ENCODE measurements at regions not wholly inside any gene's neighbourhood (a gene's known extent, or its start where the extent isn't known, plus 50 kb on each side); places are given as distances from the start of the nearest gene placed in this dataset.

DNA sequence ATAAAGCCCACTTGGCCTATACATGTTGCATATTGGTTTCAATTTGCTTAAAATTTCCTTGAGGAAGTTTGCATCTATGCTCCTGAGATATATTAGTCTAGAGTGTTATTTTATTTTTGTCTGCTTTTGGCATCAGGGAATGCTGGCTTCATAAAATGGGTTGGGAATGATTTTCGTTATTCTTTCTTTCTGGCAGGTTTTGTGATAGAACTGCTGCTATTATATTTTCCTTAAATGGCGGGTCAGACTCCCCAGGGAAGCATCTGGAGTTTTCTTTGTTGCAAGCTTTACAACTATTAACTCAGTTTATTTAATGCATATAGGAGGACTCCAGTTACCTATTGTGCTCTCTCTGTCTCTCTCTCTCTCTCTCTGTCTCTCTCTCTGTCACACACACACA is 82.0 kb upstream of the WDR17 start:
- TF ChIP-seq, protein P1, sequence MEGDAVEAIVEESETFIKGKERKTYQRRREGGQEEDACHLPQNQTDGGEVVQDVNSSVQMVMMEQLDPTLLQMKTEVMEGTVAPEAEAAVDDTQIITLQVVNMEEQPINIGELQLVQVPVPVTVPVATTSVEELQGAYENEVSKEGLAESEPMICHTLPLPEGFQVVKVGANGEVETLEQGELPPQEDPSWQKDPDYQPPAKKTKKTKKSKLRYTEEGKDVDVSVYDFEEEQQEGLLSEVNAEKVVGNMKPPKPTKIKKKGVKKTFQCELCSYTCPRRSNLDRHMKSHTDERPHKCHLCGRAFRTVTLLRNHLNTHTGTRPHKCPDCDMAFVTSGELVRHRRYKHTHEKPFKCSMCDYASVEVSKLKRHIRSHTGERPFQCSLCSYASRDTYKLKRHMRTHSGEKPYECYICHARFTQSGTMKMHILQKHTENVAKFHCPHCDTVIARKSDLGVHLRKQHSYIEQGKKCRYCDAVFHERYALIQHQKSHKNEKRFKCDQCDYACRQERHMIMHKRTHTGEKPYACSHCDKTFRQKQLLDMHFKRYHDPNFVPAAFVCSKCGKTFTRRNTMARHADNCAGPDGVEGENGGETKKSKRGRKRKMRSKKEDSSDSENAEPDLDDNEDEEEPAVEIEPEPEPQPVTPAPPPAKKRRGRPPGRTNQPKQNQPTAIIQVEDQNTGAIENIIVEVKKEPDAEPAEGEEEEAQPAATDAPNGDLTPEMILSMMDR (IDR thresholded peaks at IDR 0.05), result no peak
- no peak for ATAC-seq
- no peaks in the 10 kb centered on the region for H3K9me3 ChIP-seq

GRCh38 chr4:175986668-175987067 is 79.0 kb upstream of the WDR17 start:
- no peak for DNase-seq
- no peak overlapping the region for H3K4me3 ChIP-seq
- TF ChIP-seq, protein P1 (IDR thresholded peaks at IDR 0.05), result no peak
- H3K4me1 ChIP-seq, result no peaks in the 10 kb centered on the region
- intact Hi-C loops (cut with DNase I), result no loop called here
- no peaks in the 10 kb centered on the region for H3K36me3 ChIP-seq
- ATAC-seq, result no peak
- no peak overlapping the region for H3K27ac ChIP-seq
- no peaks in the 10 kb centered on the region for H3K9me3 ChIP-seq
- no peaks in the 10 kb centered on the region for H3K27me3 ChIP-seq (ENCODE audit: low read depth)

More for the DNA sequence above, 82.0 kb upstream of the WDR17 start:
- DNase-seq, result no peak
- Histone ChIP-seq H3K27me3 (ENCODE audit: low read depth) (no peaks in the 10 kb centered on the region), H3K4me1 (no peaks in the 10 kb centered on the region), H3K36me3 (no peaks in the 10 kb centered on the region), H3K4me3 (no peak overlapping the region), H3K27ac (no peak overlapping the region)
- intact Hi-C loops (cut with DNase I), result no loop called here

GRCh38 chr4:175988511-175988910 is 77.1 kb upstream of the WDR17 start:
- ATAC-seq, result no peak
- Histone ChIP-seq H3K36me3 (no peaks in the 10 kb centered on the region), H3K4me1 (no peaks in the 10 kb centered on the region), H3K27me3 (ENCODE audit: low read depth) (no peaks in the 10 kb centered on the region), H3K4me3 (no peak overlapping the region), H3K27ac (no peak overlapping the region), H3K9me3 (no peaks in the 10 kb centered on the region)
- no peak for DNase-seq
- intact Hi-C loops (cut with DNase I), result no loop called here
- TF ChIP-seq, protein P1 (IDR thresholded peaks at IDR 0.05), result no peak

GRCh38 chr4:175996206-175996605 is 69.4 kb upstream of the WDR17 start:
- TF ChIP-seq, protein P1 (IDR thresholded peaks at IDR 0.05), result no peak
- DNase-seq (no peak), ATAC-seq (no peak)
- Histone ChIP-seq H3K36me3 (no peaks in the 10 kb centered on the region), H3K27me3 (ENCODE audit: low read depth) (peaks cover 4% of the 10 kb centered on the region), H3K27ac (no peak overlapping the region), H3K4me3 (no peak overlapping the region), H3K9me3 (no peaks in the 10 kb centered on the region), H3K4me1 (peaks cover 4% of the 10 kb centered on the region)
- intact Hi-C loops (cut with DNase I), result no loop called here

DNA sequence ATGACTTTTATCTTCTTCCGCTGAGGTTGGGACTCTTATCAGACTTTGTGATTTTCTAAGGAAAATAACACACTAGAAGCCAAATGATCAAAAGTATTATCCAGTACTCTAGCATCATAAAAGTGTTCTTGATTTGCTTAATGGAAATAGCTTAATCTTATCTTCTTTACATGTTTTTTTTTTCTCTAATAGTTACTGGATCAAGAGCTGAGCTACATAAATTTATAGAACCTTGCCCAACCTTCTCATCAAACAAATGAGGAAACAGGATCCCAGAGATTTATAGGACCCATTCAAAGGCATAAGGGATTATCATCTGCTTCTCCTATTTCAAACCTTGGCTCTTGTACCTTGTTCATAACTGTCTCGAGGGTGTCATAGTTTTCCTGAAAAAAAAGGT is 68.3 kb upstream of the WDR17 start:
- peaks cover 14% of the 10 kb centered on the region for H3K27me3 ChIP-seq (ENCODE audit: low read depth)
- DNase-seq (no peak), ATAC-seq (no peak)
- TF ChIP-seq, protein P1 (IDR thresholded peaks at IDR 0.05), result no peak
- H3K36me3 ChIP-seq, result no peaks in the 10 kb centered on the region
- H3K4me1 ChIP-seq, result peaks cover 15% of the 10 kb centered on the region
- intact Hi-C loops (cut with DNase I), result no loop called here
- H3K27ac ChIP-seq, result no peak overlapping the region
- H3K9me3 ChIP-seq, result no peaks in the 10 kb centered on the region
- H3K4me3 ChIP-seq, result no peak overlapping the region

- H3K4me1 ChIP-seq, result peaks cover 16% of the 10 kb centered on the region
- no peak overlapping the region for H3K4me3 ChIP-seq
- no peaks in the 10 kb centered on the region for H3K9me3 ChIP-seq
- TF ChIP-seq, protein P1 (IDR thresholded peaks at IDR 0.05), result no peak
- no peaks in the 10 kb centered on the region for H3K36me3 ChIP-seq
- ATAC-seq, result no peak
- intact Hi-C loops (cut with DNase I), result no loop called here
- H3K27me3 ChIP-seq (ENCODE audit: low read depth), result peaks cover 14% of the 10 kb centered on the region
- no peak for DNase-seq
- no peak overlapping the region for H3K27ac ChIP-seq
Observed at GRCh38 chr4:175998782-175999181, 66.9 kb upstream of the WDR17 start.

Data from lower lobe of right lung (tissue), 2 donors.